ENCODE measurements at regions not wholly inside any gene's neighbourhood (a gene's known extent, or its start where the extent isn't known, plus 50 kb on each side); places are given as distances from the start of the nearest gene placed in this dataset.
"Not testable (repeated sequence)": the region's sequence is repeated elsewhere in the genome, so short reads cannot be mapped to it uniquely, and the experiment has no call there.

GRCh38 chr6:104676679-104677078 is 183.0 kb downstream of the HACE1 start:
- not testable (repeated sequence) for DNase-seq (ENCODE audit: low spot score)

- not testable (repeated sequence) for DNase-seq (ENCODE audit: low spot score)
Observed at GRCh38 chr6:104675161-104675560, 184.6 kb downstream of the HACE1 start.

DNA sequence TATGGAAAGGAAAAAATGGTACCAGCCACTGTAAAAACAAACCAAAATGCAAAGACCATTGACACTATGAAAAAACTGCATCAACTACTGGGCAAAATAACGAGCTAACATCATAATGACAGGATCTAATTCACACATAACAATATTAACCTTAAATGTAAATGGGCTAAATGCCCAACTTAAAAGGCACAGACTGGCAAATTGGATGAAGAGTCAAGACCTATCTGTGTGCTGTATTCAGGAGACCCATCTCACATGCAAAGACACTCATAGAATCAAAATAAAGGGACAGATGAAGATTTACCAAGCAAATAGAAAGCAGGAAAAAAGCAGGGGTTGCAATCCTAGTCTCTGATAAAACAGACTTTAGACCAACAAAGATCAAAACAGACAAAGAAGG is 186.6 kb downstream of the HACE1 start:
- DNase-seq (ENCODE audit: low spot score), result not testable (repeated sequence)

DNA sequence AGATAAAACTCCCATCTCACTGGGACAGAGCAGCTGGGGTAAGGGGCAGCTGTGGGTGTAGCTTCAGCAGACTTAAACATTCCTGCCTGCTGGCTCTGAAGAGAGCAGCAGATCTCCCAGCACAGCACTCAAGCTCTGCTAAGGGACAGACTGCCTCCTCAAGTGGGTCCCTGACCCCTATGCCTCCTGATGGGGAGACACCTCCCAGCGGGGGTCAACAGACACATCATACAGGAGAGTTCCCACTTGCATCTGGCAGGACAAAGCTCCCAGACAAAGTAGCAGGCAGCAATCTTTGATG is 188.2 kb downstream of the HACE1 start:
- DNase-seq (ENCODE audit: low spot score), result not testable (repeated sequence)

DNA sequence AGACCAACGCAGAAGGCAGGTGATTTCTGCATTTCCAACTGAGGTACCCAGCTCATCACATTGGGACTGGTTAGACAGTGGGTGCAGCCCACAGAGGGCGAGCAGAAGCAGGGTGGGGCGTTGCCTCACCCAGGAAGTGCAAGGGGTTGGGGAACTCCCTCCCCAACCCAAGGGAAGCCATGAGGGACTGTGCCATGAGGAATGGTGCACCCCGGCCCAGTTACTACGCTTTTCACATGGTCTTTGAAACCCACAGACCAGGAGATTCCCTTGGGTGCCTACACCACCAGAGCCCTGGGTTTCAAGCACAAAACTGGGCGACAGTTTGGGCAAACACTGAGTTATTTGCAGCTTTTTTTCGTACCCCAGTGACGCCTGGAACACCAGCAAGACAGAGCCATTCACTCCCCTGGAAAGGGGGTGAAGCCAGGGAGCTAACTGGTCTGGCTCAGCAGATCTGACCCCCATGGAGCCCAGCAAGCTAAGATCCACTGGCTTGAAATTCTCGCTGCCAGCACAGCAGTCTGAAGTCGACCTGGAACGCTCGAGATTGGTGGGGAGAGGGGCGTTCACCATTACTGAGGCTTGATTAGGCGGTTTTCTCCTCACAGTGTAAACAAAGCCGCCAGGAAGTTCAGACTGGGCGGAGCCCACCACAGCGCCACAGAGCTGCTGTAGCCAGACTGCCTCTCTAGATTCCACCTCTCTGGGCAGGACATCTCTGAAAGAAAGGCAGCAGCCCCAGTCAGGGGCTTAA is 188.7 kb downstream of the HACE1 start:
- DNase-seq (ENCODE audit: low spot score), result not testable (repeated sequence)

DNA sequence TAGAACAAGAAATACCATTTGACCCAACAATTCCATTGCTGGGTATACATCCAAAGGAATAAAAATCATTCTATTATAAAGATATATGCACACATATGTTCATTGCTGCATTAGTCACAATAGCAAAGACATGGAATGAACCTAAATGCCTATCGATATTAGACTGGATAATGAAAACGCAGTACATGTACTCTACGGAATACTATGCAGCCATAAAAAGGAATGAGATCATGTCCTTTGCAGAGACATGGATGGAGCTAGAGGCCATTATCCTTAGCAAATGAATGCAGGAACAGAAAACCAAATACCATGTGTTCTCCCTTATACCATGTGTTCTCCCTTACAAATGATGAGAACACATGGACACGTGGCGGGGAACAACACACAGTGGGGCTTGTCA is 190.2 kb downstream of the HACE1 start:
- DNase-seq (ENCODE audit: low spot score), result no peak

- no peak for DNase-seq (ENCODE audit: low spot score)
Observed at GRCh38 chr6:104656235-104656634, 203.5 kb downstream of the HACE1 start.

DNA sequence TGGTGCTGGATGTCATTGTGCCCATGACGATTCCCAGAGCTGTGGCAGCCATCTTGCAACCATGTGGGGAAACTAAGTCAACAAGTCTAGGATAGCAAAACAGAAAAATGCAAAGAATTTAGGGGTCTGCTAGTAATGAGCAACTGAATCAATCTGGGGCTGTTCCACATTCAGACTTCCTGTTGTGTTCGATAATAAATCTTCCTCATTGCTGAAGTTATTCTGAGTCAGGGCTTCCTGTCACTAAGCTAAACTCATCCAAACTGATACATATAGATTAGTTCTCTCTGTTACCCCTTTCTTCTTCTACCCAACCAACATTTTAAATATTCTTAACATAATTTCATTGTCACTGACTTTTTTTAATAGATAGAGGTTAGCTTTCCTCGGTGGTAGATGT is 205.9 kb downstream of the HACE1 start:
- DNase-seq (ENCODE audit: low spot score), result no peak

DNA sequence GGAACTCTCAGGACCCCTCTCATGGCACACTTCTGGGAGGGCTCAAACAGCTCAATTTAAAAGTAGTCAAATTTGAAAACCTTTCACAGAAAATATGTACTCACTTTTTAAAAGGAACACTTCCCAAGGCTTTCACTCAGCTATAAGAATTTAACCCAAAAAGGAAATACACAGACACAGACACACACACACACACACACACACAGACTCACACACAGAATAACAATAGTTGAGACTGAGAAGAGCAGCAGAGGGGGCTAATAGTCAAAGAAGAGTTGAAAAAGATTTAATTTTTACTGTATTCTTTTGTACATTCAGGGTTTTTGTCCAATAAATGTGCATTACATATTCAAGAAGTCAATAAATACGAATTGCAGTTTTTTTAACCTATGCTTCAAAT is 211.4 kb downstream of the HACE1 start:
- DNase-seq (ENCODE audit: low spot score), result no peak

DNA sequence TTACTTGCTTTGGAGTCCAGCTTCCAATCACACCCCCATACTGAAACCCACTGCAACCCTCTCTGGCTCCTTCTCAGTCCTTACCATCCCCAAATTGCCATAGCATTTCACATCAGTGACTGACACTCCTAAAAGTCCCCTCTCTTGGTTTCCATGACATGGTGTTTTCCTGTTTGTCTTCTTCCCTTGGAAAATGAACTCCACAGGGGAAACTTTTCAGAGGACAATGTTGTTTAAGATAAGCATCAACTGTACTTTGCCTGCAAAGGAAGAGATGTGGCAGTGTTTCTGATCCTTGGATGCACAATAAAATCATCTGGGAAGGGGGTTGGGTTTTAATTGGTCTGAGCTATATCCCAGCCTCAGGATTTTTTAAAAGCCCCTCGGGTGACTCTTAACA is 214.9 kb downstream of the HACE1 start:
- no peak for DNase-seq (ENCODE audit: low spot score)

DNA sequence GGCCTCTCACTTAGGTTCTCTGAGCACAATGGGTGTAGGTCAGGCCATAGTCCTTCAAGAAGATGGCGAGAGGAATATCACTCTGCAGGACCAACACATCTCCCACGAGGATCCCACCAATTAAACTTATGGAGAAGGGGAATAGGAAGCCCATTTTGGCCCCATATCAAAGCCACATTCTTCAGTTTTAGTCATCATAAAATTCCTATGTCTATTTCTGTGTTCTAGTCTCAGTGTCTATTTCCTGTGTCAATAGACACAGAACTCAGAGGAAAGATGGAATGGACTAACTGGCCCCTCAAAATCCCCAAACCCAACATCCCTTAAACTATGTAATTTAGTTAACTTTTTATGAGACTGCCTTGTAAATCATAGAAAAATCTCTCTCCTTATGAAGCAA is 216.8 kb downstream of the HACE1 start:
- no peak for DNase-seq (ENCODE audit: low spot score)

DNA sequence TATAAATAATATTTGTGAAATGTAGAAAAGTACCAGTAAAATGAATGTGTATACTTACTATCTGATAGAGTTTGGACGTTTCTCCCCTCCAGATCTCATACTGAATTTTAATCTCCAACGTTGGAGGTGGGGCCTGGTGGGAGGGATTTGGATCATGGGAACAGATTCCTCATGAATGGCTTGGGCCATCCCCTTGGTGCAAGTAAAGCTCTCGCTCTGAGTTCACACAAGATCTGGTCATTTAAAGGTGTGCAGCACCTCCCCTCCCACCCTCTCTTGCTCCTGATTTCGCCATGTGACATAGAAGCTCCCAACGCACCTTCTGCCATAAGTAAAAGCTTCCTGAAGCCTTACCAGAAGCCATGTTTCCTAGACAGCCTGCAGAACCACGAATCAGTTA is 219.0 kb downstream of the HACE1 start:
- DNase-seq (ENCODE audit: low spot score), result no peak

DNA sequence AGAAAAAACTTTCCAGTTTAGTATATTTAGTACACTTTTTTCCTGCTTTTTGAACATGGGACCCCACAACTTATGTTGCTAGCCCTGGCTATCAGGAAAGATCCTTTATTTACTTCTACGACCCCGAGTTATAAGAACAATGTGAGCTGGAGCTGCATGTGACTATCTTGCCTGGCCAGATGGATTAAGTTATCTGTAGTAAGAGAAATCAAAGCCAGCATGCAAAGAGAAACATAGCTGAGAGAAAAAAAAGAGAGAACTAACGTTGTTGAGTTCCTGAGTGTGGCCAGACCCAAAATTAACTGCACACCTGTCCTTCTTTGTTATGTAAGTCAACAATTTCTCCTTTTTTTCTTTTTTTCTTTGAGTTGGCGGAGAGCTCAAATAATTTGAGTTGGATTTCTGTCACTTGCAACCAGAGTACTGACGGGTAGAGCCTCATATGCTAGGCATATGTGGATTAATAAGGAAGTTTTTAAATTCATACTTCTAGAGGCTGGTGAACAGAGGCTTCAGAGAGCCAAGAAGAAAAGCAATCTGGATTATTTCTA is 219.5 kb downstream of the HACE1 start:
- DNase-seq (ENCODE audit: low spot score), result no peak

DNA sequence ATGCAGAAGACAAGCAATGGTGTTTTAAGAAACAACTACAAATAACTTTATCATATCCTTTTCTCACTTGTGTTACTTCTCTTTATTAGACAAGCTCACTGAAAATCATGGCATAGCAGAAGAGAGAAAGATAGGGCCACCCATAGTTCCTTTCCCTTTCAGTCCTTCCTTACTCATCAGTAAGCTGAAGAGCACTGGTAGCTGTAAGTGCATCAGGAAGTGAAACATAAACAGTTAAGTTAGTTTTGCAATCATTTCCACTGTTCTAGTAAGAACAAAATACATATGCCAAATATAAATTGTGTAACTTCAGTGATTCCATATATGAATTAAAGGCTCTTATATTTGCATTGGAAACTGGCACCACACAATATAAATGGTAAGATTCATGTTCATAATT is 220.1 kb downstream of the HACE1 start:
- no peak for DNase-seq (ENCODE audit: low spot score)

DNA sequence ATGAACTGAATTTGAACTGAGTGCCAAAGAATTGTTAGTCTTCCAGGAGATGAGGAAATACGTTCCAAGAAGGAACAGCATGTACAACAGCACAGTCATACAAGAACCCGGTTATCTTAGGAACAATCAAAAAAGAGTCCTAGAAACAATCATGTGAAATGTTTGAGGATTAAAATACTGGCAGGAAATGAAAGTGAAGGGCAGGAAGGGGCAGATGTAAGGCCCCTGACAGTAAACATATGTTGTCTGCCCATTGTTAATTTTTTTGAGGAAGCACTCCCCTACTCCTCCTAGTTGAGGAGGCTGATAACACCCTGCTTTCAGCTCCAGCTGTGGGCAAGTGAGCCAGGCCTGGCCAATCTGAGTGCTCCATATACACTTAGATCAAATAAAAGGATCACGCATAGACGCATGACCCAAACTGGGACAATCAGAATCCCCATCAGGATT is 220.9 kb downstream of the HACE1 start:
- no peak for DNase-seq (ENCODE audit: low spot score)

- no peak for DNase-seq (ENCODE audit: low spot score)
Observed at GRCh38 chr6:104633125-104633524, 226.6 kb downstream of the HACE1 start.

GRCh38 chr6:104632588-104632987 is 227.1 kb downstream of the HACE1 start:
- no peak for DNase-seq (ENCODE audit: low spot score)

- DNase-seq (ENCODE audit: low spot score), result no peak
Observed at GRCh38 chr6:104630955-104631354, 228.8 kb downstream of the HACE1 start.

DNA sequence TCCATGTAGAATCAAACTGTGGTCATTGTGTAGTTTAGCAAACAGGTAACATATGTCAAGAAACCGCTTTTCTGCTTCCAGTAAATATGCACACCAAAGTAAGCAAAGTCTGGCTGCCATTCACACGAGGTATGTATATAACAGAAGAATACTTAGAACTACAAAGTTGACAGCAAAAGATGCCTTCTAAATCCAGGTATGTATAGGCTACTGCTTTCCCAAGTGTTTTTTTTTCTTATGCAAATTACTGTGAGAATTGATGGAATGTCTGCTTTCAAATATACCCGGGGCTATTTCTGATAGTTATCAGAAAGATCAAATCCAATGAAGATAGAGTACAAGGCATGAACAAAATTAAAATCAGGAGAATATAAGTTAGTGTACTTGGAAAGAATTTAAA is 229.2 kb downstream of the HACE1 start:
- no peak for DNase-seq (ENCODE audit: low spot score)

DNA sequence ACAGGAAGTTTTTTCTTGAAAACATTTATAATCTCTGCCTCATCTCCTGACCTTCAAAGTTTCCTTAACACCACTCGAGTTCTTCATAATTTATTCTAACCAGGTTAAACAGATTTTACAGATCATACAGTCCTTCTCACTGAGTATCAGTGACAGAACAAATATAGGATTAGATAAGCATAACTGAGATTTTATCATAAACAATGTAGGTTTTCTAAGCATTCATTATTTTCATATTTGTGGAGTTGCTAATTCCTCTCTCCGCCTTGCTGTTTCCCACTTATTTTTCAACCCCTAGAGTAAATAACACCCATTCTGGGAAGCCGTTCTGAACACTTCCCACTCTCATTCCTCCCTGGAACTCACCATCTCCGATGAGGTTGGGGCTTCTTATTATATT is 229.9 kb downstream of the HACE1 start:
- DNase-seq (ENCODE audit: low spot score), result no peak

GRCh38 chr6:104625536-104625935 is 234.2 kb downstream of the HACE1 start:
- DNase-seq (ENCODE audit: low spot score), result no peak

DNA sequence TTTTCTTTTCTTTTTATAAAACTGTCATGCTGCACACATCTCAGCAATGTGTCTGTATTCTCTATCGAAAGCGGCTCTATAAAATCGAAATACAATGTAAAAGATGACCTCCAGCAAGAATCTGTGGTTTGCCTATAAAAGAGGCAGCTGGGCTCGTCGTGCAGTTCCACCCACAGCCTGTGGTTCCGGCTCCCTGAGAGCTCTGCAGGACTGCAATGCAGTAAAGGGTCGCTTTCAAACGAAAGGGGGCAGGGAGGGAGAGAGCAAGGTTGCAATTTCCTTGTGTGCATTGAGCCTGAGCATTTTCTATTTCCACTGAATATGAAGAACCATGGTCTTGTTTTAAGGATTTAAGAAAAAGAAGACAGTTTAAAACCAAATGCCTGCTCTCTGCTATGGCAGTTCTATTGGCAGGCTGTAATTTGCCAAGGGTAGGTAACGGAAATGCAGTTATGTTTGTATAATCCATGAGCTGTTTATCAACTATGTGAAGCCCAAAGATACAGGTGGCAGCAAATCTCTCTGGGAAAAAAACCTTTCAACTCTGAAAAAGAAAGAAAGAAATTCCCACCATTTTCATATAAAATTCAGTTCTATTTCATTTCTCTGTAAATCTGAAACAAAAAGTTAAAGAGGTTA is 236.5 kb downstream of the HACE1 start:
- DNase-seq (ENCODE audit: low spot score), result no peak

GRCh38 chr6:104621396-104621795 is 238.3 kb downstream of the HACE1 start:
- no peak for DNase-seq (ENCODE audit: low spot score)

GRCh38 chr6:104617591-104617990 is 242.1 kb downstream of the HACE1 start:
- DNase-seq (ENCODE audit: low spot score), result no peak

All from COLO829 (cell line).